Colon (tissue), 2 donors: ENCODE measurements at regions not wholly inside any gene's neighbourhood (a gene's known extent, or its start where the extent isn't known, plus 50 kb on each side); places are given as distances from the start of the nearest gene placed in this dataset.
"Not testable (repeated sequence)": the region's sequence is repeated elsewhere in the genome, so short reads cannot be mapped to it uniquely, and the experiment has no call there.

ENCODE experiments used
- FAIRE-seq: peaks from 2 replicates; lab custom pipeline; 2012; peaks lifted over from hg19 to GRCh38; lab: Jason Lieb, UNC
- donor health status: control.
- donor health status: control.

DNA sequence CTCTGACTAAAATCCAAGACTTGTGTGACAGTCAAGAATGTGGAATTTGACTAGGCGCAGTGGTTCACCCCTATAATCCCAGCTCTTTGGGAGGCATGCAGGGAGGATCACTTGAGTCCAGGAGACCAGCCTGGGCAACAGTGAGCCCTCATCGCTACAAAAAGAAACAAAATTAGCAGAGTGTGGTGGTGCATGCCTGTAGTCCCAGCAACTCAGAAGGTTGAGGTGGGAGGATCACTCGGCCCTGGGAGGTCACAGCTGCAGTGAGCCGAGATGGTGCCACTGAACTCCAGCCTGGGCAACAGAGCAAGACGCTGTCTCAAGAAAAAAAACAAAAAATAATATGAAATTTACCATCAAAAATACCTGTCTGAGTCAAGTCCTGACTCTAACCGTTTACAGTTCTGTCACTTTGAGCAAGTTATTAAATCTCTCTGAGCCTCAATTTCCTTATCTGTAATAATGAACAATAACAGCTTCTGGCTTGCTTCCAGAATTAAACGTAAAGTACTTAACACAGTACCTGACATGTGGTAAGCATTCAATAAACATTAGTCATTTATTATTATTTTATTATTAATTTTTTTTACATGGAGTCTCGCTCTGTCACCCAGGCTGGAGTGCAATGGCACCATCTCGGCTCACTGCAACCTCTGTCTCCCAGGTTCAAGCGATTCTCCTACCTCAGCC lies 204.6 kb upstream of the TSC22D1 start:
- FAIRE-seq, result no peak

DNA sequence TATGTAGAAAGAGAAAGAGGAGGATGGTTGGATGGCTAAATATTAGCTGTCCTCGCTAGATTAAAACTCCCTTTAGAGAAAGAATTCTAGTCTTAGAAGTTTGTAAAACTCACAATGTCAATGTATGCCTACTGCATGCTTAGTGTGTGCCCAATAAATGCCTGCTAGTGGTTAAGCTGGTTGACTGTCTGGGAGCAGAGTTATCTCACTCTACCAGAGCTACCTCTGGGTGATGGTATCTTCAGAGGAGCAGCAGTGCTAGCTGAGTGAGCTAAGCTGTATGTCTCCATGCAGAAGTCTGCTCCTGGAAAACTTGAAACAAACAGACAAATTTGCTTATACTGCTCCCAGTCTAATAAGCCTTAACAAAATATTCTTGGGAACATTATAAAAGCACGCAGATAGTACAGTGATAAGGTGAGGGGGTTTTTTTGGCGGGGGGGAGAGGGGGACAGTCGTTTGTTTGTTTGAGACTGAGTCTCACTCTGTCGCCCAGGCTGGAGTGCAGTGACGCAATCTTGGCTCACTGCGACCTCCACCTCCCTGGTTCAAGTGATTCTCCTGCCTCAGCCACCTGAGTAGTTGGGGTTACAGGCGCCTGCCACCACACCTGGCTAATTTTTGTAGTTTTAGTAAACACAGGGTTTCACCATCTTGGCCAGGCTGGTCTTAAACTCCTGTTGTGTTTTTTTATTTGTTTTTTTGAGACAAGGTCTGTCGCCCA lies 202.8 kb upstream of the TSC22D1 start:
- FAIRE-seq, result no peak

DNA sequence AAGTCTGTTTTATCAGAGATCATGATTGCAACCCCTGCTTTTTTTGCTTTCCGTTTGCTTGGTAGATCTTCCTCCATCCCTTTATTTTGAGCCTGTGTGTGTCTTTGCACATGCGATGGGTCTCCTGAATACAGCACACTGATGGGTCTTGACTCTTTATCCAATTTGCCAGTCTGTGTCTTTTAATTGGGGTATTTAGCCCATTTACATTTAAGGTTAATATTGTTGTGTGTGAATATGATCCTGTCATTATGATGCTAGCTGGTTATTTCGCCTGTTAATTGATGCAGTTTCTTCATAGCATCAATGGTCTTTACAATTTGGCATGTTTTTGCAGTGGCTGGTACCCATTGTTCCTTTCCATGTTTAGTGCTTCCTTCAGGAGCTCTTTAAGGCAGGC lies 199.2 kb upstream of the TSC22D1 start:
- not testable (repeated sequence) for FAIRE-seq

DNA sequence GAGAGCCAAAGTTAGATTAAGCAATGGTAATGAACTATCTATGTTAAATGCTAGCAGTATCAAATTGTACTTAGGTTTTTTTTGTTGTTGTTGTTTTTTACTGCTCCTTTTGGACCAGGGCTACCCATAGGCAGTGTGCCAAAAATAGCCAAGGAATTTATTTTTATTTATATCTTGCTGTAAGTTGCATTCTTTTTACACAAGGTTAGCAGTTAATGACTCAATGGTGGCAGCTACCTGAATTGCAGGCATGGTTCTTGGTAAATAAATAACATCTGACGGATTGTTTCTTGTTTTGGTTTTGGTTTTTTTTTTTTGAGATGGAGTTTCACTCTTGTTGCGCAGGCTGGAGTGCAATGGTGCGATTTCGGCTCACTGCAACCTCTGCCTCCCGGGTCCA lies 194.8 kb upstream of the TSC22D1 start:
- no peak for FAIRE-seq

DNA sequence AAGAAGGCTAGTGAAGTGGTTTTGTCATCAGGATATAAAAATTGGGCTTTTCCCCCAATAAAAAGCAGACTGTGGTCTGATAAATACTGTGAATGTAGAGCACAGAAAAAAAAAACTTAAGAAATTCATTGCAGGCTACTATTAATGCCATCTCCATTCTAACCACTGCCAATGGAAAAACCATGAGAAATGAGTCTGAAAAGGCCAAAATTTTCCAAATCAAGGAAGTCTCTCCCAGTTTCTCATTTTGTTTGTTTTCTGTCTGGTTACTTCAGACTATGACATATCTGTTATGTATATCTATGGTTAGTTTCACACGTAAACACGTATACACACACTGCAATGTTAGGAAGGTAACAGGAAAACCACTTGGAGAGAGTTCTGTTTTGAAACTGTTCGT lies 193.6 kb upstream of the TSC22D1 start:
- no peak for FAIRE-seq

DNA sequence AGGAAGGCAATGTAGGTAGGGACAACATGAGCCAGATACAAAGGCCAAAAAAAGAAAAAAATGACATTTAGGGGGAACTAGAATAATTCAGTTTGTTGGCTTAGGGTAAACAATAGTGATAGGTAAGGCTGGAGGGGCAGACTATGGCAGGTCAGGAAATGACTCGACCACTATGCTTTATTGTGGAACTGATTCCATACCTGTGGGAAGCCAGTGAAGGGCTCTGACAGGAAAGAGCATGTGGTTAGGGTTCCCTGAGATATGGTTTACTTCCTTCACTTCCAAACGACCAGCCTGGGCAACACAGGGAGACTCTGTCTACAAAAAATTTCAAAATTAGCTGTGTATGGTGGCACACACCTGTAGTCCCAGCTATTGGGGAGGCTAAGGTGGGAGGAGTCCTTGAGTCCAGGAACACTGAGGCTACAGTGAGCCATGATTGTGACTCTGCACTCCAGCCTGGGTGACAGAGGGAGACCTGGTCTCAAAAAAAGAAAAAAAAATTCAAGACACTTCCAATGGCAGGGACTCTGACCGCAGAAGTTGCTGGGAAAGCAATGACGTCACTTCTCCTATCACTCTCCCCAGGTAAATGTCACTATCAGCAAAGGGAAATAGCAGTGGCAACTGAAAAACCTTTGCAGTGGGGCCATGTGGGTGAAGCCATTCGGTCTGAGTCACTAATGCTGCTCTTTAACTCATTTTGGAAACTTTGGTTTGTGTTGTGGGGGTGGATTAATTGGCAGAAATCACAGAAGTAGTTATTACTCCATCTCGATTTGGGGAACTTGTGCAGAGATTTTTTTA lies 192.8 kb upstream of the TSC22D1 start:
- no peak for FAIRE-seq

DNA sequence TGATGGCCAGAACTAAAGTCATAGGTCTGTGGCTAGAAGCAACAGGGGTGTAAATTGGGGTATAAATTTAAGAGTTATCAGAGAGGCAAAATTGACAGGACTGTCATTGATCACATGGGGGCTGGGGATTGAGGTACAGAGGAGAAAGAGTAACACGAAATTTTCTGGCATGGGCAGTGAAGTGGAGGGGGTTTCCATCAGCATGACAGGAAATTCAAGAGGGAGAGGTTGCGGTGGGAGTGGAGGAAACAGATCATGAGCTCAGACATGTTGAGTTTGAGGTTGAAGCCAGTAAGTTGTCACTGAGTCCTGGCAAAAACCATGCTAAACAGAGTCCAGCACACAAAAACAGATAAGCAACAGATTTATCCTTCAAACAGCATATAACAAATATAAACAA lies 192.1 kb upstream of the TSC22D1 start:
- FAIRE-seq, result no peak

DNA sequence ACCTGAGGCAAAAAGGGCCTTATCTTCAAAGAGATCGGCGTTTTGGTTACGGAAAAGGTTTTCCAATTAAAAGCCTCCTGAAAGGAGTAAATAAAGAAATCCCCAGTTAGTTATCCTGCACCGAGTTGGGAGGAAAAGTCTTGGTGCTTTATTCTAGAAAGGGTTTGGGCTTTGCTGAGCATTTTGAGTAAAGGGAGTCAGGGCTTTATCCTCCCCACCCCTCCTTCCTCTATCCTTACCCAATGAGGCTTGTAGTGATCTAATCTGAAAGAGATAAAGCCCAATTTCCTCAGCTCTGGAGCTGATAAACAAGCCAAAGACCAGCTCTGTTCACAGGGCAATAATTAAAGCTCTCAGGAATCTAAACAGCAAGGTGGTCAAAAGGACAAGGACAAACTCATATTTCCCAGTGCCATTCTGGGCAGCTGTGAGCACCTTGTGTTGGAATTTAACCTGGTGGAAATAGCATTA lies 188.9 kb upstream of the TSC22D1 start:
- no peak for FAIRE-seq

DNA sequence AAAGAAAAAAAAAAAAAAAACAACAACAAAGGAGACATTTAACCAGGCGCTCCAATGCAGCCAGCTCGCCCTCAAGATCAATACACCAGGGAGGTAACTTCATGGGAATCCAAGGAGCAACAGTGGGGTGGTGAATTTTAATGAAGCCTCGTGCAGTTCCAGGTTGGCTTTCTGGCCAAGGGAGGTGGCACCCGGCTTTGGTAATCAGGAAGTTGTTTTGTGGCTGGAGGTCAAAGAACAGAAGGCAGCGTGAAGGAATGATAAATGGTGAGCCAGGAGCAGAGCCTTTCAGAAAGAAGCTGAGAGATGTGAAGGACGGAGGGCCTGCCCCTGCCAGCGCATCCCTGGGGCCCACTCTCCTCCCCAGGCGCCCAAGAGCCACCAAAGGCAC lies 188.2 kb upstream of the TSC22D1 start:
- no peak for FAIRE-seq

DNA sequence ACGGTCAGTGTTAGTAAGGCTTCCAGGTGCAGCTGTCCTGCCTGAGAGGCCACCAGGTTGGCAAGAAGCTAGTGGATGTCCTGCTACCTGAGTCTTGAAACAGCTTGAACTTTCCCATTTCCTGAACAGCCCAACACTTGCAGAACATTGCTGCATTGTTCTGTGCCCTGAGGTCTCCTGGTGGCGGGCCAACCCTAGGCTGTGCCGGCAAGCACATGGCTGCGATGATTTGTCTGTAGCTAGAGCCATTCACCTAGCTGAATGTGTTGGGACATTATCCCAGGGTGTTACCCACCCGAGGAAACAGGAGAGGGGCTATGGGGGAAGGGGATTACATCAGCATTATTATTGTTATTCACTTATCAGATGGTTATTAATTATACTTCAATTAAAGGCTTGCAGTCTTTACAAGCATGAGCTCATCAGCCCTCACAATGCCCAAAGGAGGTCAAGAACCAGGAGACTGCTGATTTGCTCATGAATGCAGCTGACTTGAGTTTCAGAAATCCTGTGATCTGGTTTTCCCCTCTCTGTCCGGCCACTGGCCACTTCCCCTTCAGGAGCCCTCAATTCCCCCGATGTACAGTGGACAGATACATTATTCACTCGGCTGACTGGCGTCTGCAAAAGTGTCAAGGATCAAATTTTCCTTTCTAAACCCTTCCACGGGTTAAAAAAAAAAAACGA lies 187.6 kb upstream of the TSC22D1 start:
- FAIRE-seq, result no peak

DNA sequence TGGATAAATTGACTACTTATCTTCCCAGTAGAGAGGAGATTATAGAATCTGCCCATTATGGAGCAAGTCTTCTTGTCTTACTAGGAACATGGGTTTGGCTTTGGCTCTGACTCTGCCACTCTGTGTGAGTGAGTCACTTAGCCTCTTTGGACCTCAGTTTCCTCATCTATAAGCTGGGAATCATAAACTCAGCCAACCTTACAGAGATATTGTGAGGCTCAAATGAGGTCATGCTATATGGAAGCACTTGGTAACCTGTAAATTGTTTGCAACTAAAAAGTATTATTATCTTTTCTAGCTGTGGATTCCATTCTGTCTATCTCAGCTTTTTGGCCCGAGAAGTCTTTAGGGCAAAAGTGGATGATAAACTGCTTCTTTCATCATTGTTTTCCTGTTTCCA lies 186.8 kb upstream of the TSC22D1 start:
- FAIRE-seq, result no peak

DNA sequence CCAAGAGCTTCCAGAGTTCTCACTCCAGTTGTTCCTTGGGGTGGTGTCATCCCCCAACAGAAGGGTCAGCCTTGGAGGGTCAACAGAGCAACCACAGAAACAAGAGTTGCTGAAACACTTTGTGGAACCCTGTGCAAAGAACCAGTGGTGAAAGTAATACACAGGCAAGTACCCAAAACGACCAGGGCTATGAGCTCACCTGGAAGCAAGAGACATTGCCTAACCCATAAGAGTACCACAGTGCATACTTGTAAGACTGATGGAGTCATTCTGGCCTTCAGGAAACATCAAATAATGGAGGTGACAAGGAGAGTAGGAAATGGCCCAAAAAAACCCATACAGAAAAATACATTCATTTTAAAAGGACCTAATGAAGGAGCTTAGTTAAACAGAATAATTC lies 184.3 kb upstream of the TSC22D1 start:
- no peak for FAIRE-seq

DNA sequence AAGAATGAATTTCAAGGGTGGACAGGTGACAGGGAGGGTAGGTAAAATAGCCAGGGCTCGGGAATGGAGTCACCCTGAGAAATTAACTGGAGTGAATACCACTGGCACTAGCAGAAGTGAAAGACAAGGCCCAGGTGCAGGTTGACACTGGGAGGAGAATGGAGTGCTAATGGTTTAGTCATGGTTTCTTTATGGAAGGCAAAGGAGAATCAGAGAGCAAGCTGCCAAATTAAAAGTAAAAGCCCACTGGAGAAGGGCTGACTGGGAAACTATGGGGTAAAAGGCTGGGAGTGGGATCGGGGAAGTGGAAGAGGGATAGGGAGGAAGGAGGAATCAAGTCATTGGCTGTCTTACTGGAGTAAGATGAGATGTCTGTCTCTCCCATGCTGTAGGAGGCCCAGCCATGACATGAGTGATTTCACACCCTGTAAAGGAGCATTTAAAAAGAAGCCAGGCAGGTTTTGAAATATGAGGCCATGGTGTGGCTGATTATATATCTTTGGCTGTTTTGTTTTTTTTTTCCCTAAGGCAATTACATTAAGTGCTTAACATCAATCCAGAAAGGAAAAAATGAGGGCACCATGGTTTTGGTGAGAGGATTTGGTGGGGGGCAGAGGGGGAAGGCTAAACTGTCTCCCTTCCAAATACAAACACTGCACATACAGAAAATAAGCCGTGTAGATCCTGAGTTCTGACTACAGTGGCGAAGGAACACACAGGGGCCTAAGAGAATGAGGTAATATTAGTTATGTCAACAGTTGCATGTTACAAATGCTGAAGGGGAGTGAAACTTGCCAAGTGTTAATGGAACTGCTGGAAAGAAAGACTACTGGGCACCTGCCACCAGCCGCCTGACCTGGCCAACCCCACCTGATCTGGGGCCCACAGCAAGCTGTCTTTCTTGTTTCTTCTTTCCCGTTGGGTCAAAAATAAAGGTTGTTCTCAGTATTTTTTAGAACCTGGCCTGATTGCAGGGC lies 183.5 kb upstream of the TSC22D1 start:
- FAIRE-seq, result no peak

DNA sequence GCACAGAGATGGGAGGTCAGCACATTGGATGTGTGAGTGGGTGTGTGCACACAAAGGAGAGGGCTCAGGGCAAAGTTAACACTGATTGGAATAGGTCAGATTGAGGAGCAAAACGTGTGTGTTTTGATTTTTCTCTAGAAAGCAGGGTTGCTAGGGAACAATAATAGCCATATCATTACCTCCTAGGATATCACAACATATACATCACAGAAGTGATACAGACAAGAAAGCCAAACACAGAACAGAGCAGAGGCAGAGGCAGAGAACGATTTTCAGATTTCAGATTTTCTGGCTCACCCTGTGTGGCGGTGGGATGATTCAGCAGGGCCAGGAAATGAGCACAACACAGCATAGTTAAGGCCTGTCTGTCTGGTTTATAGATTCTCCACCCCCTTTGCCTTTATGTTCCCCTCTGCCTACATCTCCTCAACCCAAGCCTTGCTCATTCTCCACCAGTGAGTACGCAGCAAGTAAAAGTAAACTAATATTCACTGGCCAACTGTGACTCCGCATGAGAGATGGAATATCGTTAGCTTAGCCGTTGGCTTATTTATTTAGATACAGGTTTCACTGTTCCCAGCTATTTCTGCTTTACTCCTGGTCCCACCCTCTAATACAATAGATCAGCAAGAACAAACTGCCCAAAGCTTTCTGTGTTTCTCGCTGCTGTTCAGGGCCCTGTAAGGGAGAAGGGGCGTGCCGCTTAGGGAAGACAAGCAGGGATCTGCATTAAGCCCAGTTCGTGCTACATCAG lies 182.7 kb upstream of the TSC22D1 start:
- no peak for FAIRE-seq

DNA sequence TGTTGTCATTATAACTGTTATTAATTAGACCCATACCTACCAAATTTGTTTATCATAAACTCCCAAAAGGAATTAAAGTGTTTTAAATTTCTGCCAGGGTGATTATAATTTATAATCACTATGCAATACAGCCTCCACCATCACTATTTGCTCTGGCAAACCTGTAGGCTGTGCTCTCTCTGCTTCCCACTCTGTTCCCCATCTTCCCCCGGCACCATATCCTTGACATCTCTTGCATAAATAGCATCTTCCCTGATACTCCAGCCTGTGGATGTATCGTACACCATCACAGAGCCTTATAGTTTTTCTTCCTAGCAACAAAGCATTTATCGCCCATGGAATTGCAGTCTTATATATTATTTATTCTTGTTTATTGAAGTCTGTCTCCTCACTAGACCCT lies 181.5 kb upstream of the TSC22D1 start:
- no peak for FAIRE-seq

DNA sequence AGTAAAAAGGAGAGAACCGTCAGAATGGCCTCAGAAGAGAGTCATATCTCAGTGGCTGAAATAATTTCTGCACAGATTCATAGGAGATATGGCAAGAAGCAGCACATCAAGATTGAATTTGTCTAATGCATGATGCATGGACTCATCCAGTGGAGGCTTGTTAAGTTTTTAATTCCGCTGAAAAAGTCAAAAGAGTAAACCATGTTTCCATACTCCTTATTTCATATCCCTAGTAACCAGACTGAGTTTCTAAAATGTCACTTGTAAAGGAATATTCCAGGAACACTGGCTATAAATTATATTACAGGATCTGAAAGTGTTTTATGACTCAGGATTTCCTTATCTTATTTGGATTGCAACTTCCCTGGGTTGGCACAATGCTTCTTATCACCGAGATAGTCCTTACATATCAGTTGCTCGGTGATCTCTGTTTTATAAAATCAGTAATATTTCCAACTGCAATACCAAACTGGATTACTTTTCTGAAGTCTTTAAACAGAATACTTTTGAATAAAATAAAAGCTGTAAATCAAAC lies 180.2 kb upstream of the TSC22D1 start:
- no peak for FAIRE-seq

DNA sequence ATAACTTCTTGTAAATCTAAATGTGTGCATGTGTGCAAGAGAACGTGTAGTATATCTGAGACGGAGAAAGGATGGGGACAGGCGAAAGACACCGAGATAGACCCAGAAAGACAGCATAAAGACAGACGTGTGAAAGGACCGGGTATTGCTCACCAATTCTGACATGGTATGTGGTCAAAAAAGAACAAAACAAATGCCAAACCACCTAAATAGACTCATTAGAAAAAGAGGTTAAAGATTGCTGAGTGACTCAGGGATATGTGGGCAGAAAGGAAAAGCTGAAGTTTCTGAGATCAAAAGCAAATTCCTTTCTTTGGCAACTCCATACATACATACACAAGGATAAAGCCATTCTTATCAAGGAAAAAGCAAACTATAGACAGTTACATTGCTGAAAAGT lies 179.7 kb upstream of the TSC22D1 start:
- FAIRE-seq, result no peak

DNA sequence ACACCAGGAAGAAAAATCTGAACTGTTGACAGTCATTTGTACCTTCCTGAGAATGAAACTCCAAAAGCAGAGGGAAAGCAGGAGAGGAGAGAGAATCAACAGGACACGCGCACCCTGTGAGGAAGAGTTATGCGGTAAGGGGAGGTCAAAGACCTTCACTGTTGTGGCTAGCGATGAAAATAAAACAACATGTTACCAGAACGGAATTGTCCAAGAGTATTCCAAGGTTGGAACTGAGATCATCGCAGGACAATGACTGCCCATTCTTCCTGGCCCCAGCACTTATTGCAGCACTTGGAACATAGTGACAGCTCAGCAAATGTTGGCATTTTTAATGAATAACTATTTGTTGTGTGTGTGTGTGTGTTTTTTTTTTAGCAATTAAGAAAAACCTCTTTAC lies 176.0 kb upstream of the TSC22D1 start:
- no peak for FAIRE-seq

DNA sequence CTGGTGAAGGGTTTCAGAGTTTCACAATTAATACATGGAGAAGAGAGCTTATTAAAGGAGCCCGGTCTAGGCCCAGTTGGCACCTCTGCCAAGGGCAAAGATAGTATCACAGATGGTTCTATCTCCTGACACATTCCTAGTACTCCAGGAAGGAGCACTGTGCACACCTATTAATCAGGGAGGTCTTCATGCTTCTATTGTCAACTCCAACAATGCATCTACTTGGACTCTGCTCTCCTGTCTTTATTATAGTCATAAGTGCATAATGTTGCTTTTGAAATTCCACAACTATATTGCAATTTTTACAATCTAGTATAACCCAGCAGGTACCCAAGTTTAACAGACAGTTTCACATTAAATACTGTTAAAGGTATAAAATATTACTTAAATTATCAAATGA lies 174.5 kb upstream of the TSC22D1 start:
- no peak for FAIRE-seq

DNA sequence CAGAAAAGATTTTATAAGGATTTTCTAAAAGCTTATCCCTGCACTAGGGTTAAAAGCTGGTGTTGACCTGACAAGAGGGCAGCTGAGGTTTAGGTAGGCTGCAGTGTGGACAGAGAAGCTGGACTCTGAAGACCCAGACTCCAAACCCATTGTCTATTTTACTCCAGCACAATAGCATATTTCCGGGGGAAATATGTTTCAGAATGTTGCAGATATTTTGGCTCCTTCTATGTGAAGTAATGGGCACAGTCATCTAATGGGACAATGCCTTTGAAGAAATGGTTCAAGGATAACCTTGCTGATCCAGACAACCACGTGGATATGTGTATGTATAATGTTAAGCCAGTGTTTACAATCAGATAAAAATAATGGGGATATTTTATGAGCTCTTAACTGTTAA lies 173.8 kb upstream of the TSC22D1 start:
- FAIRE-seq, result no peak
